ENCODE measurements at regions not wholly inside any gene's neighbourhood (a gene's known extent, or its start where the extent isn't known, plus 50 kb on each side); places are given as distances from the start of the nearest gene placed in this dataset.
"Not testable (repeated sequence)": the region's sequence is repeated elsewhere in the genome, so short reads cannot be mapped to it uniquely, and the experiment has no call there.

DNA sequence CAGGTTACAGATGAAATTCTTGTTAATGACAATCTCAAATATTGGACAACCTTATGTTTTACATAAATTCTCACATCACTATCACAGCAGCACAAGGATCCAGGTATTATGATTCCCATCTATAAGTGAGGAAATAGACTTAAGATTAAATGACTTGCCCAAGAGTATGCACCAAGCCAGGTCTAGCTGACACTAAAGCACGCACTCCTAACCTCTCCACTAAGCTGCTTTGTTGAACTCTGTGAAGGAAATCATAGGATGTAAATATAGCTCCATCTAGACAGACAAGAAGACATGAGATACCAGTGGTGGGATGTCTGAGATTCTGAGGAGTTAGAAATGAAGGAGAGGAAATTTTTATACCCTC lies 87.9 kb downstream of the PHLDA1 start:
- no peak for DNase-seq

DNA sequence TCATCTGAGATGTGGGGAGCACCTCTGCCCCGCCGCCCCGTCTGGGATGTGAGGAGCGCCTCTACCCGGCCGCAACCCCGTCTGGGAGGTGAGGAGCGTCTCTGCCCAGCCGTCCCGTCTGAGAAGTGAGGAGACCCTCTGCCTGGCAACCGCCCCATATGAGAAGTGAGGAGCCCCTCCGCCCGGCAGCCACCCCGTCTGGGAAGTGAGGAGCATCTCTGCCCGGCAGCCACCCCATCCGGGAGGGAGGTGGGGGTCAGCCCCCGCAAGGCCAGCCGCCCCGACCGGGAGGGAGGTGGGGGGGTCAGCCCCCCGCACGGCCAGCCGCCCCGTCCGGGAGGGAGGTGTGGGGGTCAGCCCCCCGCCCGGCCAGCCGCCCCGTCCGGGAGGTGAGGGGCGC lies 89.9 kb downstream of the PHLDA1 start:
- DNase-seq, result not testable (repeated sequence)

DNA sequence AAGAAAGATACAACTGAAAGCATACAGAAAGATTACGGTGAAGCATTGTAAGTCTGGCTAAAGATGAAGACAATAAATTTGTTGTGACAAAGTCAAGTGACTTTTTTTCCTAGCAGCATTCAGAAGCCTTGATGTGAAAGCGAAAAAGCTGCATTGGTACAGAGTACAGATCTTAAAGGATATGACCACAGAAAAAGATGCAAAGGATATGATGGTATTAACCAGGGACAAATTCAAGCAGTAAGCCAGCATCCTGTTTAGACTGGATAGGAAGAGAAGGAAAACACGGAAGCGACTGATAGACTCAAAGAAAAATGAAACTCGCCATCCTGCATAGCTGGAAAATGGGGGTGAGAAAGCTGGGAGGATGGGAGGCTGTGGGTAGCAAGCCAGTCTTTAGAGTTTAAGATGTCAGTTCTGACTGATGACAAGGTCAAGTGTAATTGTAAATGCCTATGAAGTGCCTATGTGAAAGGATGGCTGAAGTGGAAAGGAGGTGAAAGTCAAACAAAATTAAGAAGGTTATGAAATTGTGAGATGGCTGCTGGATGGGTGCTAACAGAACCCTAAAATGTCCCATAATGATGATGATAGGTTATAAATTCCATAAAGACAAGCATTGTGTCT lies 92.4 kb downstream of the PHLDA1 start:
- DNase-seq, result no peak

DNA sequence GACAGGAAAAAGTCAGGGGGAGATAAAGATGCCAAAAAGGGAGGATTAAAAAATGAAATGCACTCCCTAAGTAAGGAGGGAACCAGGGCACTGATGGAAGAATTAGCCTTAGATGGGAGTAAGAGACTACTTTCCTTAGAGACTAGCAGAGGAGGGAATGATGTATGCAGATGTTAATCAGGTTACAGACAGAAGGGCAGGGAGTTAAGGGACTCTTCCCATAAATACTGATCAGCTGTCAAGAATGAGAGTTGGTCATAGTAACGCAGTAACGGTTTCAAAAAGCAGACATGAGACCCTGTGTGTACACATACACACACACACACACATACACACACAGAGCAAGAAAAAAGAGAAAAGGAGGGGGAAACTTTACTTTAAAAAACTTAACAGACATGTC lies 93.4 kb downstream of the PHLDA1 start:
- DNase-seq, result no peak

DNA sequence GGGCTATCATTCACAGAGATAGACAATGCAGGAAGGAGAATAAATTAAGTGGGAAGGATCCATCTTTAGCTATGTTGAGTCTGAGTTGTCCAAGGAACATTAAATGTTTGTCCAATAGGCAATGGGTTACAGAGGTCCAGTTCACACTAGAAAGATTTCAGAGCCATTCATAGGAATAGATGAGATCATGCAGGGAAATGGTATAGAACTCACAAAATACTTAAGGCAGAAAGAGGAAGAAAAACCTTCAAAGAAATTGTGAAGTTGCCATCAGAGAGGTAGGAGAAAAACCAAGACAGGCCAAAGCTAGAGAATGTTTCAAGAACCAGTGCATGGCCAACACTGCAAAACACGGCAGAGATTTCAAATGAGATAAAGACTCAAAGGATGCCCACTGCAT lies 94.1 kb downstream of the PHLDA1 start:
- no peak for DNase-seq

DNA sequence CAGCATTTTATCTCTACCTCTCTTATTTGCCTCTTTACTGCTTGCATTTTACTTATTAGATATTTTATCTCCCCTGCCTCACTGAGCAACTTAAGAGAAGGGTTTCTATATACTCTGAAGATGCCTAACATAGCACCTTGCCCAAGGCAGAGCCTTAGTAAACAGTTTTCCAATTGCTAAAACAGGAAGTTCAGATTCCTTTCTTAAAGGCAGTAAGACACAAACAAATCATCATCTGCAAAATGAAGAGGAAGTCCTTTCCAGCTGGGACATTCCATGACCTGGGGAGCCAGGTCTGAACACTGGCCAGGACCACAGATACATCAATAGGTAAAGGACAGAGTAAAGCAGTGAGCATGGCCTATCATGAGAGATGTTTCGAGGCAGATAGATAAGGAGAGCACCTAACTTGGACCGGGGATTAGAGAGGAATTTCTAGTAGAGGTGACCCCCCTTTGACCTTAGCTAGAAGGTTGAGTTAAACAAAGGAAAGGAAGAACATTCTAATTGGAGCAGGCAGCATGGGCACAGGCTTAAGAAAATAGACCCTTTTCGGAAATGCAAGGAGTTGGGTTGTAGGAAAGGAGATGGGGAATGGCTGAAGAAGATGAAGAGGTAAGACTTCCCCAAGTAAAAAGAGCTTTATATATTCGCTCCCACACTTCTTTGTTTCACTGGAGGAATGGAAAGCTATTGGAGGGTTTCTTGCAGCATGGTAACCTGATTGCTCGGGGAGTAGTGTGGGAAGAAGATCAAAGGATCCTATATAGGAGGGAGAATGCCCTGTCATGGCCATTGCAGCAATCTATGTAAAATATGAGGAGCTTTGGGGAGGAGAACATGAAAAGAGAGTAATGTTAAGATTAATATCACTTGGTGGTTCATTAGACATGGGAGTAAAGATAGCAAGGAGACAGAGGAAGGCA lies 94.8 kb downstream of the PHLDA1 start:
- DNase-seq, result no peak

DNA sequence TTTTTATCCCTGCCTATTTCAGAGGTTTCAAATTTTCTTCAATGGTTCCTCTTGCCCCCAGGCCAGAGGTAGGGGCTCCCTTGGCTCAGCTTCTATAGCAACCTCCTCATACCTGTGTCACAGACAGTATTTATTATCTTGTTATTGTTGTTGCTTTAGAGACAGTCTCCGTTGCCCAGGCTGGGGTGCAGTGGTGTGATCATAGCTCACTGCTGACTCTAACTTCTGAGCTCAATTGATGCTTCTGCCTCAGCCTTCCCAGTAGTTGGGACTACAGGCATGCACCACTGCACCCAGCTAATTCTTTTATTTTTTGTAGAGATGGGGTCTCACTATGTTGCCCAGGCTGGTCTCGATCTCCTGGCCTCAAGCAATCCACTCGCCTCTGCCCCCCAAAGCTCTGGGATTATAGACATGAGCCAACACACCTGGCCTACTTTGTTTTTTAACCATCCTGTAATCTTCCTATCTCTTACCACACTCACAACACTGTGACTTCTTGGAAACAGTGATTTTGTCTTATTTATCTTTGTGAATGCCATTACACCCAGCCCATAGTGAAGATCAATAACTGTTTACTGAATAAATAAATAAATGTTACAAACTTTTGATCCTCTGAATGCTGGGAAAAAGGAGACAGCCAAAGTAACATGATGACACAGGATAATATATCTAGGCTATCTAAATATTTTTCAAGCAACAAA lies 95.9 kb downstream of the PHLDA1 start:
- no peak for DNase-seq

DNA sequence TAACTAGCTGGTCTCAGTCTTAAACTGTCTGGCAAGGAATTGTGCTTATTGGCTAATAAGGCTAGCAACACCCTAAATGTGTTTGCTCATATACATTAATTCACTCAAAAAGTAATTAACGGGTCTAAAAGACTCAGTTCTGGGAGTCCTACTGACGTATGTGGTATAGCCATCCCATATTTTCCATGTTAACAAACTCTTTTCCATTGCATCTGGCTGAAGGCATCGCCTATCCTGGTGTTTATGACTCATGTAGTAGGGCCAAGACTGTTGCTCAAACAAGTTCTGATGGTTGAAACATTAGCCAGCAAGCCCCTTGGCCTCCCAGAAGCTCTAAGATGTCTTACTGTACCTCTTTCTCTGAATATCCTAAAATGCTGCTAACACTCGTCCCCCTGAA lies 98.5 kb downstream of the PHLDA1 start:
- DNase-seq, result no peak

DNA sequence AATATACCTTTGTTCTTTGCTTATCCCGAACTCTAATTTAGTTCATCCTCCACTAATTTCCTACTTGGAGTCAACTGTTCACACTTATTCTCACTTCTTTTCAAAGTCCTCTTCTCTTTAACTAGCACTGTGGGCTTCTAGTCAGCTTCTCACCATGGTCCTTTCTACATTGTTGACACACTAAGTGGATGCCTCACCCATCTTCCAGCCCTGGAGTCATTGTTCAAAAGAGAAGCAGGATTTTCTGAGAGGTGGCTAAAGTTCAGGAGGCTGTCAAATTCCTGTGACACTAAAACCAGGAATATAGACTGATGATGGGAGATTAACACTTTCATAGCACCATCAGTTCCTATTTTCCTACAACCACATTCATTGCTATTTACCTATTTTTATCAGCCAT lies 99.3 kb downstream of the PHLDA1 start:
- no peak for DNase-seq

DNA sequence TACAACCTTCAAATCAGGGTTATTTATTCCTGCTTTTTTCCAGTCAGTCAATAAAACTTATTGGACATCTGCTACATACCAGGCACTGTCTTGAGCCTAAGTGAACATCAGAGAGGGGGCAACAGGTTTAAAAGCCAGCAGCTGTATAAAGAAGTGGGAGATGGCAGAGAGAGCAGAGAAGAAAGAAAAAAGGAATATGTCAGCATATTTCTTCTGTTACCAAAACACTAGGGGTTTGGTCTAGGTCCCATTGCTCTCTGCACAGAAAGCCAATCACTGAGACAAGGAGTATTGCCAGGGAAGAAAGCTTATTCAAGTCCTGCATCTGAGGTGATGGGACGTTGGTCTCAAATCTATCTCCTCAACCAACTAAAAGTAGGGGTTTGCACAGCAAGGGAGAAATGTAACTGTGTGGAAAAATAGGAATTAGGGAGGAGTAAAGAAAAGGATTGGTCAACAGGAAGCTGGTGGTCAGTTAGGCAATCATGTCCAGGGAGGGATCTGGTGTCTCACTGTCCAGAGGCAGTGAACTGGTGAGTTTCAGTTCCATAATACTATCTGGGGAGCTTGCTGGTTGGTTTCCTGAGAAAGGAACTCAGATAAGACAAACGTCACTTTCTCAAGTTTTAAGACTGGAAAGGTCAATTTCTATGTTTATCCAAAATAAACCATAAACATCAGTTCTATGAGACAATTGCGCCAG lies 107.5 kb downstream of the PHLDA1 start:
- no peak for DNase-seq

DNA sequence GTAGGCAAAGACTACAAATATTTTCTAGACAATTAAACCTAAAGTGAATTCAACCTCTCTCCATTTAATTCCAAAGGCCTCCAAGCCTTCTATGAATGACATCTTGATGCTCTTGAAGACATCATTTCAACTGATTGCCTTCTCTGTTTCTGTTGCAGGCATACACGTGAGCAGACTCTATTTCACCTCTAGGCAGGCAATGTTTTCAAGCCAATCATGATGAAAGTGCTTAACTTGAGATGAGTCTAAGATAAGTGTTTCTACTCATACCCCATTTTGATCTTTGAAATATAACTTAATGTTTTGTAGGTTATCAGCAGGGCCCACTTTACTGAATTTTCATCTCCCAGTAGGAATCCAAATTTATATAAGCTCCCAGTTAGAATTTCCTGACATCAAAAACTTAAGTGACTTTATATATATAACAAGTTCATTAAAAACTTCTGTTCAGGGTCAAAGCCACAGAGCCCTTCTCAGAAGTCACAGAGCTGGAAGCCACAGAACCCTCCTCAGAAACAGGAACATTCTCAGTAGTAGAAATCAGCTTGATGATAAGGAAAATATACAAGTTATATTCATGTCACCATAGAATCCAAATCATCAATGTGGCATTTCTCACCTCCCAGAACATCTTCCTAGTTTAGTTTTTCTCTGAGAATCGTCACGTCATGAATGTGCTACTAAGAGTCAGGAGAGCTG lies 108.5 kb downstream of the PHLDA1 start:
- no peak for DNase-seq

DNA sequence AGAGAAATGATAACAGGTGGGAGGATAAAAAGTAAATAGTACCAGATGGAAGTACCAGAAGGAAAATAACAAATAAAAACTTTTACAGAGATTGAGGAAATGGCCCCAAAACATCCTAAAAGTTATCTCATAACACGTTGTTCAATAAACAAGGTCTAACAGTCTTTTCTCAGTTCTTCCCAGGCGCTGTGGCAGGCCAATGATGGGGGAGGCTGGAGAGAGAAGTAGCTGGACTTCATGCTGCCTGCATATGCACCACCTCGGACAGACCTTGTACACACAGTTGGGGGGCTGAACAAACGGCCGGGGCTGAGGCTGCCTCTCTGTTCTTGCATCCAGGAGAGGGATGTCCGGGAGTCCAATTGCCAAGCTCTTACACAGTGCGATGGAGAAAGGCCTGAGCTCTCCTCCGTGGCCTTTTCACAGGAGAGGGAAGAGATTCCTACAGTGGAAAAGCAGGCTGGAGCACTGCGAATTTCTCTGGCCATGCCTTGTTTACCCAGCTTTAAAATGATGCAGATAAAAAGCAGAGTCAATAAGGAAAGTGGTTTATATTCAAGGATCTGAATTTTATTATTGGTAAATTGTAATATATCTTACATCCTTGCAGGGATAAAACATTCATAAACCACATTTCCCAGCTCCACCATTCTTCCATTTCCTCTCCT lies 109.8 kb downstream of the PHLDA1 start:
- DNase-seq, result no peak

DNA sequence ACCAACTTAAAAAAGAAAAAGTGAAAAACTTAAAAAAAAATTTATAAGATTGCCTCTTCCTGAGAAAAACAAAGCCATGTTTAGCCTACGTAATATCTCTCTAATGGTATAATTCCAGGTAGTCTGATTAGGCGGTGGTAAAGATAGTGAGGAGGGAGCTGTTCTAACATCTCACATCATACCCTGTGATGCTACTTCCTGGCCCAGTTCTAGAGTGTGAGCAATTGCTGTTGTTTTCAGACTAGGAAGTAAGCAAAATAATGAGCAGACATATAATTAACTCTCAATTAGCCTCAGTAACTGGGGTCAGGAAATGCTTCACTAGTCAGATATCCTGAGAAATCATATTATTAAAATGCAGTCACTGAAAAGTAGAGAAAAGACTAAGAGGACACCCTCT lies 113.9 kb downstream of the PHLDA1 start:
- DNase-seq, result no peak

DNA sequence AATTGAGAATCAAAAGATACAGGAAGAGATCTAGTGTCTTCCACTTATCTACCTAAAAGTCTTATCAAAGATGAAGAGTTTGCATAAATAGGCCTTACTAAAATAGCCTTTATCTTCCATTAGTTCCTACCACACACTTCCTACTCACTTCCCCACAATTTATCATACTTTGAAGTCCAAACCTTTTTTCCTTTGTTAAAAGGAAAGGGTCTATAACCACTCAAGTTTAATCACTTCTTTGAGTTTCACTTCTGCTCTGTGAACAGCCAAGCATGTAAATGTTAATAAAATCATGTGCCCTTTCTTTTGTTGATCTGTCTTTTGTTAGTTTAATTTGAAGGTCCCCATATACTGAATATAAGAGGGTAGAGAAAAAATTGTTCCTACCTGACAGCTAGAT lies 114.5 kb downstream of the PHLDA1 start:
- no peak for DNase-seq

DNA sequence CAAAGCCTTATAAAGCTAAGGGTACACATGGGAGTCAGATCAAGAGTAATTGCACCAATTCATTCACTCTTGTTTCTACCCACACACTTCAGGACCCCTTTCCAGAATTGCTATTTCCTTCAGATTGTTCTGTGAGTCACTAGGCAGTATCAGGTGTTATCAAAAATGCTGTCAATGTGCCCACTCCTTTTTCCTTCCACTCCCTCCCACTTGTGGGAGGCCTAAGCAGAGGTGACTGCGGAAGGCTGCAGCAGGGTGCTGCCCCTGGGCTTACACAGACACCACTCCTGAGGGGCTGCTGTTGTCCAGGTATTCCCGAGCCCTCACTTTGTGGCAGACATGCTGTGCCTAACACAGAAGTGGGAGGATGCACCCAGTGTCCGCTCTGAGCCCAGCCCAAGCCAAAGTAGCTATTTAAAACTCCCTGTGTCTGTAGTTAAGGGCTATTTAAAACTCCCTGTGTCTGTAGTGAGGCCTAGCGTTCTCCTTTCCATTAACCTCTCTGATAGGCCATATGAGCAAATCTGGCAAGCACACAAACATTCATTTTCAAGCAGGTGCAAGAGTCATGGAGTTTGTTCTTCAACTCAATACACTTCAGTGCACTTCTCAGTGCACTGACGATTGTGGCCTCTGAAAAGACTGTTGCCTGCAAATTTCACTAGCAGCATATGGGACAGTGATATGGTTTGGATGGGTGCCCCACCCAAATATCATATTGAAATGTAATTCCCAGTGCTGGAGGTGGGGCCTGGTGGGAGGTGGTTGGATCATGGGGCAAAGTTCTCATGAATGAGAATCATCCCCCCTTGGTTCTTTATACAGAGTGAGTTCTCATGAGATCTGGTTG lies 117.8 kb downstream of the PHLDA1 start:
- no peak for DNase-seq

DNA sequence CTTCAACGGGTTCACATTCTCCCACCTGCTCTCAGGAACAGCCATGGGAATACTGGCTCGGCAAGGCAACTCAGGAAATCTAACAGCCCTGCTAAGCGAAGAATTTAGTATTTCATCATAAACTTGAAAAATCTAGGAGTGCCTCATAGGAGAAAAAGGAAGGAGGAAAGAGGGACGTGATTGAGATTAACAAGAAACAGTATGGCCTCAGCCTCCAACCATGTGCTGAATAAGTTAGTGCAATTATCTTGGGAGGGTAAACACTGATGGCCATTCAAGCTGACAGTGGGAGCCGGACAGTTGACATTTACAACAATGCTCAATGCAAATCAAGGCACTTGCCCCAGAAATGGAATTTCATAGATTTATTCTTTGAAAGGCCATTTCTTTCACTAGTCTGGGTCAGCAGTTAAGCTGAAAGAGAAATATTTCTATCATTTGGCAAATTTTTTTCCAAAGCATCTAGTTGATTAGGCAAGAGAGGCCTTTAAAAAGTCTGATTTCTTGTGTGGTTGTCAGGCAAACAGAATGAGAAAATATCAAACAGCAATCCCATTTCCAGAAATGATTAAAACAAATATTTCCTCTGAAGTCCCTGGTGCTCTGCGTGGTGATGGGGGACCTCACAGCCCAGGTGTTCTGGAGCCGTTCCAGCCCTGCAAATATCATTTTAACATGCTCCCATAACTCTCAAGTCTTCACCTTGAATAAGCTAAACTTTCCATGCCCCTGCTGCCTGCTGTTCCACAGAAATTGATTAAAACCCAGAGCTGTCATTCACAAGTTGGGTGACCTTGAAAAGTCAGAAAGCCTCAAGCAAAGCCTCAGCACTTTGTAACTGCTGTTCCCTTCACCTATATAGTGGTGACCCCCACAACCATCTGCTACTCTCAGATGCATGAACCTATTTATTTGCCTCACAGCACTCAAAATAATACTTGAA lies 121.6 kb downstream of the PHLDA1 start:
- DNase-seq, result peak; percentile 88

DNA sequence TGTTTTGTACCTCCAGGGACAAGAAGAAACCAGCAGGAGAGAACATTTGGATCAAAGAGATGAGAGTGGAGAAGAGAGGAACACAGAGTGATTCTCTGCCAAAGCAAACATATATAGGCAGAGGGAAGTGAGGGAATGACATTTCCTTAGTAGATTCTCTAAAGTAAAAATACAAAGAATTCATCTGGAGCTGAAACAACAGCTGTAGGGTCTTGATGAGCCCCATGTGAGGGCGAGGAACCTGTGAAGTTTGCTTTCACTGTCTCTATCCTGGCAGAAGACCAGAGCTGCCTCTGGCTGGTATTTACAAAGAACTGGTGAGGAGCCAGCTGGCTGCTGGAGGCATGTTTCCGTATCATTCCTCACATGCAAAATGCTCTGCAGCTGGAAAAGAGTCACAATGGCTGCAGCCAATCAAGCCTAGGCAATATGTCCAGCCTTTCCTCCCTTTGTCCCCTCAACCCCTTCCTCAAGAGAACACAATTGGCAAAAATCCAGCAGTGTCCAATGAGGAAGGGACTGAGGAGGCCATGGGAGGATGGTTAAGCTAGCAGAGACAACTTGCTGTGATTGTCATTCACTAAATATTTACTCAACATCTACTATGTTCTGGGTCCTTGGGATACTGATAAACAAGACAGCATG lies 122.5 kb downstream of the PHLDA1 start:
- DNase-seq, result peak; percentile 81

DNA sequence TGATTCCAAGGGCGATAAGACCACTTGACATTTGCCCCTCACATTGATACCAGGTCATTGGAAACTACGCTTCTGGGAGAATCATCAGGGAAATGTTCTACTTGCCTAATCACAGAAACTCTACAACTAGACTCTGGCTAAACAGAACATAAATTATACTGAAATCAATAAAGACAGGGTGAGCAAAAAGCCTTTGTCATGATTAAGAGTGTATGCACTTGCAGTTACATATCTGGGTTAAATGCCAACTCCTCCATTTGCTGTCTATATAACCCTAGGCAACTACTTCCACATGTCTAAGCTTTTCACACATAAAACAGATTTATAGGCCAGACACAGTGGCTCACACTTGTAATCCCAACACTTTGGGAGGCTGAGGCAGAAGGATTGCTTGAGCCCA lies 125.7 kb downstream of the PHLDA1 start:
- no peak for DNase-seq

DNA sequence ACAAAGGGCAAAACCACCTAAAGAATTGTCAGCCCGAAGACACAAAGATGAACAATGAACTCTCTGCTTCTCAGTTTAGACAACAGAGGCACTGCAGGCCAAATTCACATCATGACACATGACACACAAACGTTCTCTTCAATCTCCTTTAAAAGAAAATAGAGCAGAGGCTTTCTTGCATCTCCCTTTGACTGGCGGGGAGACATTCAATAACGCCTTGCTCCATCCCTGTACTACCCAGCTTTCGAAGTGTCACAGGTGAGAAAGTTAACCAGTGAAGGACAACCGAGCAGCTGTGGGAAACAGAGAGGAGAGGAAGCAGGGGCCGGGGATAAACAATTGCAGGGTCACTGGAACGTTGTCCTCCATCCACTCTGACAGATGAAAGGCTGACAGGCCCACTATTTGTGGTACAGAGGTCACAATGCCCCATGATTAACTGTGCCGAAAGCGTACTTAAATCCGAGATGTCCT lies 130.8 kb downstream of the PHLDA1 start:
- DNase-seq, result peak; percentile 50
